Caki2 (cell line): ENCODE measurements at regions not wholly inside any gene's neighbourhood (a gene's known extent, or its start where the extent isn't known, plus 50 kb on each side); places are given as distances from the start of the nearest gene placed in this dataset.

Source experiments
- DNase-seq: peaks from one replicate; pipeline ENCODE4 v3.0.0-alpha.2; 2015; ENCODE audit warnings: low read depth
- in situ Hi-C: cut with HindIII; loops from 2 replicates; pipeline ENCODE4 v1.10.0; 2016; ENCODE audit warnings: low sequenced_read_pairs, low pct_unique_long_range_greater_than_20kb, mixed read lengths

GRCh38 chr2:88245109-88245508 is 75.0 kb downstream of the THNSL2 start:
- in situ Hi-C loops, result no loop called here
- DNase-seq, result no peak

GRCh38 chr2:88239781-88240180 is 69.6 kb downstream of the THNSL2 start:
- no peak for DNase-seq
- in situ Hi-C loops, result no loop called here

GRCh38 chr2:88236666-88237065 is 66.5 kb downstream of the THNSL2 start:
- no peak for DNase-seq
- in situ Hi-C loops, result no loop called here
